ENCODE measurements at regions not wholly inside any gene's neighbourhood (a gene's known extent, or its start where the extent isn't known, plus 50 kb on each side); places are given as distances from the start of the nearest gene placed in this dataset.

GRCh38 chr7:32241636-32242035 is 171.4 kb upstream of the PDE1C start:
- ChIA-PET POLR2A (no interaction called here), CTCF (no interaction called here)
- Mint-ChIP-seq H3K36me3 (no peaks in the 10 kb centered on the region), H3K4me3 (no peak overlapping the region), H3K27ac (no peak overlapping the region), H3K27me3 (peaks cover 0 to under 1% (median 0%) of the 10 kb centered on the region in 5 donors), H3K4me1 (no peaks in the 10 kb centered on the region), H3K9me3 (peaks cover 0 to 3% (median 0%) of the 10 kb centered on the region in 11 donors)
- DNase-seq = no peak
- Histone ChIP-seq H3K27me3 (ENCODE audit: control insufficient read depth in 2 of 2, insufficient read depth in 2 of 2, low read length in 2 of 2) (no peaks in the 10 kb centered on the region), H3K4me3 (ENCODE audit: low read length) (no peak overlapping the region), H3K36me3 (ENCODE audit: control insufficient read depth in 2 of 3, insufficient read depth in 3 of 3, low read length in 3 of 3) (no peaks in the 10 kb centered on the region), H3K9me3 (ENCODE audit: control insufficient read depth in 2 of 3, low read length in 3 of 3) (no peaks in the 10 kb centered on the region), H3K4me1 (ENCODE audit: control insufficient read depth in 2 of 2, insufficient read depth in 2 of 2, low read length in 2 of 2) (no peaks in the 10 kb centered on the region), H3K27ac (ENCODE audit: low read depth, low read length) (no peak overlapping the region)
- ATAC-seq = no peak
- intact Hi-C loops (cut with micrococcal nuclease) = no loop called here

- H3K4me3 ChIP-seq (ENCODE audit: low read length) = no peak overlapping the region
- Mint-ChIP-seq H3K36me3 (no peaks in the 10 kb centered on the region), H3K27me3 (no peaks in the 10 kb centered on the region), H3K27ac (no peak overlapping the region), H3K4me1 (no peaks in the 10 kb centered on the region), H3K4me3 (no peak overlapping the region), H3K9me3 (peaks cover 0 to 14% (median 2%) of the 10 kb centered on the region in 11 donors)
- CTCF ChIA-PET = no interaction called here
- DNase-seq = no peak
- intact Hi-C loops (cut with micrococcal nuclease) = no loop called here
- H3K4me1 ChIP-seq (ENCODE audit: control insufficient read depth in 2 of 2, insufficient read depth in 2 of 2, low read length in 2 of 2) = no peaks in the 10 kb centered on the region
- peaks cover 0 to 6% (median 0%) of the 10 kb centered on the region in 3 experiments for H3K9me3 ChIP-seq (ENCODE audit: control insufficient read depth in 2 of 3, low read length in 3 of 3)
- ATAC-seq = no peak
- H3K27me3 ChIP-seq (ENCODE audit: control insufficient read depth in 2 of 2, insufficient read depth in 2 of 2, low read length in 2 of 2) = no peaks in the 10 kb centered on the region
- no peaks in the 10 kb centered on the region for H3K36me3 ChIP-seq (ENCODE audit: control insufficient read depth in 2 of 3, insufficient read depth in 3 of 3, low read length in 3 of 3)
- POLR2A ChIA-PET = no interaction called here
- no peak overlapping the region for H3K27ac ChIP-seq (ENCODE audit: low read depth, low read length)
These were observed 169.6 kb upstream of the PDE1C start for GRCh38 chr7:32239764-32240163.

DNA sequence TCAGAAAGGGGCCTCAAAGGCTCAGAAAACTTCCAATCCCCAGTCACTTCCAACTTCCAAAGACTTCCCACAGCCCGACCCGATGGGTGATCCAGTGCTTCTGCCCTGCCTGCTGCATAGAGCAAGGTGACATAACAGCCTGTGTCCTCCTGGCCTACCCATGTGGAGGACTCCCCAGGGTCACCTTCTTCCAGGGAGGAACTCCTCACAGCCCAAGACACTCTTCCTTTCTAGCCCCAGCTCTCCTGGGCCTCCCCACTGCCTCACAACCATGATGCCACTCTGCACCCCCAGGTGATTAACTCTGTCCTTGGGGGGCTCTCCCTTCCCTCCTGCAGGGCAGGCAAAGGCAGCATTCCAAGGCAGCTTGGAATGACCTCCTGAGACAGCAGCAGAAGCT is 158.4 kb upstream of the PDE1C start:
- no peak overlapping the region for H3K27ac ChIP-seq (ENCODE audit: low read depth, low read length)
- no peaks in the 10 kb centered on the region for H3K4me1 ChIP-seq (ENCODE audit: control insufficient read depth in 2 of 2, insufficient read depth in 2 of 2, low read length in 2 of 2)
- no peaks in the 10 kb centered on the region for H3K27me3 ChIP-seq (ENCODE audit: control insufficient read depth in 2 of 2, insufficient read depth in 2 of 2, low read length in 2 of 2)
- Mint-ChIP-seq H3K4me1 (peaks cover 0 to 1% (median 0%) of the 10 kb centered on the region in 7 donors), H3K4me3 (no peak overlapping the region), H3K36me3 (no peaks in the 10 kb centered on the region), H3K27me3 (peaks cover 0 to 4% (median under 1%) of the 10 kb centered on the region in 5 donors), H3K9me3 (peaks cover 0 to 22% (median 4%) of the 10 kb centered on the region in 11 donors), H3K27ac (no peak overlapping the region)
- no peaks in the 10 kb centered on the region for H3K36me3 ChIP-seq (ENCODE audit: control insufficient read depth in 2 of 3, insufficient read depth in 3 of 3, low read length in 3 of 3)
- ATAC-seq = no peak
- no peaks in the 10 kb centered on the region for H3K9me3 ChIP-seq (ENCODE audit: control insufficient read depth in 2 of 3, low read length in 3 of 3)
- H3K4me3 ChIP-seq (ENCODE audit: low read length) = no peak overlapping the region
- ChIA-PET CTCF (no interaction called here), POLR2A (no interaction called here)
- DNase-seq = no peak
- intact Hi-C loops (cut with micrococcal nuclease) = no loop called here

GRCh38 chr7:32227746-32228145 is 157.5 kb upstream of the PDE1C start:
- Mint-ChIP-seq H3K4me3 (no peak overlapping the region), H3K36me3 (no peaks in the 10 kb centered on the region), H3K27me3 (peaks cover 0 to 8% (median 3%) of the 10 kb centered on the region in 5 donors), H3K4me1 (peaks cover 0 to 1% (median 0%) of the 10 kb centered on the region in 7 donors), H3K9me3 (peaks cover 0 to 18% (median 2%) of the 10 kb centered on the region in 11 donors), H3K27ac (no peak overlapping the region)
- POLR2A ChIA-PET = no interaction called here
- Histone ChIP-seq H3K27me3 (ENCODE audit: control insufficient read depth in 2 of 2, insufficient read depth in 2 of 2, low read length in 2 of 2) (no peaks in the 10 kb centered on the region), H3K36me3 (ENCODE audit: control insufficient read depth in 2 of 3, insufficient read depth in 3 of 3, low read length in 3 of 3) (no peaks in the 10 kb centered on the region), H3K9me3 (ENCODE audit: control insufficient read depth in 2 of 3, low read length in 3 of 3) (no peaks in the 10 kb centered on the region), H3K4me3 (ENCODE audit: low read length) (no peak overlapping the region), H3K27ac (ENCODE audit: low read depth, low read length) (no peak overlapping the region), H3K4me1 (ENCODE audit: control insufficient read depth in 2 of 2, insufficient read depth in 2 of 2, low read length in 2 of 2) (no peaks in the 10 kb centered on the region)
- ATAC-seq (no peak), DNase-seq (no peak)
- CTCF ChIA-PET = no interaction called here
- intact Hi-C loops (cut with micrococcal nuclease) = no loop called here

GRCh38 chr7:32224276-32224675 is 154.1 kb upstream of the PDE1C start:
- Mint-ChIP-seq H3K4me1 (peaks cover 0 to 1% (median 0%) of the 10 kb centered on the region in 7 donors), H3K27me3 (peaks cover 0 to 14% (median 4%) of the 10 kb centered on the region in 5 donors), H3K36me3 (no peaks in the 10 kb centered on the region), H3K27ac (no peak overlapping the region), H3K4me3 (no peak overlapping the region), H3K9me3 (peaks cover 0 to 18% (median 2%) of the 10 kb centered on the region in 11 donors)
- ATAC-seq (no peak), DNase-seq (no peak)
- Histone ChIP-seq H3K27ac (ENCODE audit: low read depth, low read length) (no peak overlapping the region), H3K9me3 (ENCODE audit: control insufficient read depth in 2 of 3, low read length in 3 of 3) (no peaks in the 10 kb centered on the region), H3K36me3 (ENCODE audit: control insufficient read depth in 2 of 3, insufficient read depth in 3 of 3, low read length in 3 of 3) (no peaks in the 10 kb centered on the region), H3K27me3 (ENCODE audit: control insufficient read depth in 2 of 2, insufficient read depth in 2 of 2, low read length in 2 of 2) (no peaks in the 10 kb centered on the region), H3K4me1 (ENCODE audit: control insufficient read depth in 2 of 2, insufficient read depth in 2 of 2, low read length in 2 of 2) (no peaks in the 10 kb centered on the region), H3K4me3 (ENCODE audit: low read length) (no peak overlapping the region)
- POLR2A ChIA-PET = no interaction called here
- CTCF ChIA-PET = no interaction called here
- intact Hi-C loops (cut with micrococcal nuclease) = no loop called here

- no peaks in the 10 kb centered on the region for H3K9me3 ChIP-seq (ENCODE audit: control insufficient read depth in 2 of 3, low read length in 3 of 3)
- H3K4me1 ChIP-seq (ENCODE audit: control insufficient read depth in 2 of 2, insufficient read depth in 2 of 2, low read length in 2 of 2) = no peaks in the 10 kb centered on the region
- ChIA-PET POLR2A (no interaction called here), CTCF (no interaction called here)
- no peak overlapping the region for H3K4me3 Mint-ChIP-seq
- no peaks in the 10 kb centered on the region for H3K27me3 ChIP-seq (ENCODE audit: control insufficient read depth in 2 of 2, insufficient read depth in 2 of 2, low read length in 2 of 2)
- no peak for ATAC-seq
- H3K36me3 Mint-ChIP-seq = no peaks in the 10 kb centered on the region
- no peak overlapping the region for H3K27ac Mint-ChIP-seq
- peaks cover 0 to 18% (median 2%) of the 10 kb centered on the region in 11 donors for H3K9me3 Mint-ChIP-seq
- DNase-seq = no peak
- H3K36me3 ChIP-seq (ENCODE audit: control insufficient read depth in 2 of 3, insufficient read depth in 3 of 3, low read length in 3 of 3) = no peaks in the 10 kb centered on the region
- H3K4me3 ChIP-seq (ENCODE audit: low read length) = no peak overlapping the region
- H3K27ac ChIP-seq (ENCODE audit: low read depth, low read length) = no peak overlapping the region
- intact Hi-C loops (cut with micrococcal nuclease) = no loop called here
- peaks cover 0 to 14% (median 4%) of the 10 kb centered on the region in 5 donors for H3K27me3 Mint-ChIP-seq
- H3K4me1 Mint-ChIP-seq = peaks cover 0 to 1% (median 0%) of the 10 kb centered on the region in 7 donors
These were observed 153.5 kb upstream of the PDE1C start for GRCh38 chr7:32223721-32224120.

DNA sequence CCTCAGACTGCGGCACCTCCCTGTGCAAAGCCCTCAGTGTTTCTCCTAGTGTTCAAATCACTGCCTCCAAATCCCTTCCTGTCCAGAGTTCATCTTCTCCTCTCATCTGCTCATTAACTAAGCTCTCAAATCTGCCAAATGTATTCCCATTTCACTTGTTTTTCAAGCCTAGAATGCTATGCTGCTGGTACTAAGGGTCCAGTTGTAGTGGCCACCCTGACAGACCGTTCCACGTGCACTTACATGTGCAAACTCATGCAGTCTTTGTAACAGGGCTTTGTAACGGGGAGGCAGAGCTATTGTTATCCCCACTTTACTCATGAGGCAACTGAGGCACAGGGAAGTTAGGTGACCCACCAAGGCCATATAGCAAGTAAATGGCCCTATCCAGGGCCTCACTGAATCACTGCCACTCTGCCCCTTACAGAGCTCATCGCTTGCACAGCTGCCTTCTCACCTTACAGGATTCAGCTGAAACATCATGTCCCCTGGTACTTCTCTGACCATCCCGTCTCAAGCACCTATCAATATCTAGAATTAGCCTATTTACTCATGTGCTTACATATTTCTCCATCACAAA is 153.0 kb upstream of the PDE1C start:
- Histone ChIP-seq H3K4me3 (ENCODE audit: low read length) (no peak overlapping the region), H3K9me3 (ENCODE audit: control insufficient read depth in 2 of 3, low read length in 3 of 3) (no peaks in the 10 kb centered on the region), H3K4me1 (ENCODE audit: control insufficient read depth in 2 of 2, insufficient read depth in 2 of 2, low read length in 2 of 2) (no peaks in the 10 kb centered on the region), H3K27ac (ENCODE audit: low read depth, low read length) (no peak overlapping the region), H3K27me3 (ENCODE audit: control insufficient read depth in 2 of 2, insufficient read depth in 2 of 2, low read length in 2 of 2) (no peaks in the 10 kb centered on the region), H3K36me3 (ENCODE audit: control insufficient read depth in 2 of 3, insufficient read depth in 3 of 3, low read length in 3 of 3) (no peaks in the 10 kb centered on the region)
- peaks cover 0 to 14% (median 4%) of the 10 kb centered on the region in 5 donors for H3K27me3 Mint-ChIP-seq
- H3K4me3 Mint-ChIP-seq = no peak overlapping the region
- peaks cover 0 to 15% (median 2%) of the 10 kb centered on the region in 11 donors for H3K9me3 Mint-ChIP-seq
- DNase-seq = no peak
- no peak overlapping the region for H3K27ac Mint-ChIP-seq
- CTCF ChIA-PET = no interaction called here
- H3K4me1 Mint-ChIP-seq = no peaks in the 10 kb centered on the region
- intact Hi-C loops (cut with micrococcal nuclease) = no loop called here
- ATAC-seq = no peak
- POLR2A ChIA-PET = no interaction called here
- no peaks in the 10 kb centered on the region for H3K36me3 Mint-ChIP-seq

Data from naive thymus-derived CD4-positive, alpha-beta T cell (primary cell).